HCT116 (cell line): ENCODE measurements at regions not wholly inside any gene's neighbourhood (a gene's known extent, or its start where the extent isn't known, plus 50 kb on each side); places are given as distances from the start of the nearest gene placed in this dataset.

ENCODE experiments used
- ATAC-seq: fragments of 200-7000 bp; cut with Tn5 transposase; 2 replicates; pipeline ENCODE4 v1.9.1; 2020; ENCODE audit warnings: mild to moderate bottlenecking, moderate library complexity
- BruUV-seq: library from RNA; stranded (reverse); fragments of 400-500 nt; replicated peaks from 2 replicates; lab custom pipeline; 2021; lab: Mats Ljungman, UMichigan
- CTCF ChIA-PET: fragments of 300-600 bp; sonication (Branson Sonifier 250); formaldehyde crosslinking; loops from one replicate; lab custom pipeline; 2021; ENCODE audit warnings: antibody characterized with exemption; lab: Charles Lee
- POLR2A ChIA-PET: fragments of 300-600, 350-600 bp; sonication (Branson Sonifier 250); formaldehyde crosslinking; loops from one replicate; lab custom pipeline; 2021; ENCODE audit warnings: antibody characterized with exemption; lab: Charles Lee
- RAD21 ChIA-PET, 2 experiments: fragments of 300-600 bp; sonication (Branson Sonifier 250); formaldehyde crosslinking; loops; one replicate each; lab custom pipeline; 2023; ENCODE audit warnings: low total read pairs in 2 of 2; ENCODE audit not compliant: uncharacterized antibody in 2 of 2, unreplicated experiment in 2 of 2, low non-redundant PET in 1 of 2; lab: Charles Lee
- DNase-seq: peaks from one replicate; pipeline ENCODE4 v3.0.0-alpha.2; 2010; ENCODE audit warnings: low read depth, low spot score
- H2AFZ ChIP-seq: fragments of 200-600 bp; shearing (Covaris generic), sonication (generic); 2 replicates; pipeline ENCODE4 v1.6.1; 2017; ENCODE audit warnings: low read depth, mixed run types, mixed read lengths, antibody characterized with exemption, low read length; ENCODE audit not compliant: poor library complexity, severe bottlenecking
- H3K27ac ChIP-seq: 2 replicates; pipeline ENCODE4 v1.5.1; 2012; ENCODE audit warnings: low read depth, low read length
- H3K27me3 ChIP-seq: fragments of 200-600 bp; sonication (generic); 2 replicates; pipeline ENCODE4 v1.6.1; 2016; ENCODE audit warnings: mixed run types, low read length, mixed read lengths; ENCODE audit not compliant: insufficient read depth
- H3K36me3 ChIP-seq, 2 experiments: fragments of 200-500 bp in 1 of 2; fragments of 200-600 bp in 1 of 2; sonication (Bioruptor generic) in 1 of 2; sonication (generic) in 1 of 2; 2 replicates each; pipeline versions ENCODE4 v1.5.1 to v1.6.1; 2014 to 2016; ENCODE audit warnings: low read length in 2 of 2, inconsistent platforms in 1 of 2, mixed read lengths in 1 of 2, mixed run types in 1 of 2; ENCODE audit not compliant: insufficient read depth in 2 of 2, control insufficient read depth in 1 of 2
- H3K4me1 ChIP-seq, 2 experiments: fragments of 200-600 bp in 1 of 2; sonication (generic) in 1 of 2; 2 replicates each; pipeline versions ENCODE4 v1.5.1 to v1.6.1; 2012 to 2017; ENCODE audit warnings: low read length in 2 of 2, inconsistent platforms in 1 of 2, mild to moderate bottlenecking in 1 of 2, mixed read lengths in 1 of 2, mixed run types in 1 of 2, moderate library complexity in 1 of 2; ENCODE audit not compliant: insufficient read depth in 2 of 2, control insufficient read depth in 1 of 2
- H3K4me2 ChIP-seq: fragments of 200-600 bp; sonication (generic); 2 replicates; pipeline ENCODE4 v1.6.1; 2017; ENCODE audit warnings: mixed run types, low read length, mixed read lengths
- H3K4me3 ChIP-seq, 2 experiments: fragments of 200-600 bp in 1 of 2; sonication (generic) in 1 of 2; replicated peaks in 1 of 2; 2 replicates each; pipeline ENCODE4 v1.5.1; 2011 to 2016; ENCODE audit warnings: low read length in 2 of 2, control low read depth in 1 of 2, low read depth in 1 of 2, mild to moderate bottlenecking in 1 of 2, mixed read lengths in 1 of 2, mixed run types in 1 of 2
- H3K79me2 ChIP-seq: fragments of 200-600 bp; sonication (generic); 2 replicates; pipeline ENCODE4 v1.6.1; 2017; ENCODE audit warnings: mild to moderate bottlenecking, mixed run types, low read length, moderate library complexity, mixed read lengths; ENCODE audit not compliant: insufficient read depth
- H3K9ac ChIP-seq: fragments of 200-600 bp; sonication (generic); 2 replicates; pipeline ENCODE4 v1.6.1; 2016; ENCODE audit warnings: low read length, mixed read lengths
- H3K9me2 ChIP-seq: fragments of 200-600 bp; sonication (generic), shearing (Covaris generic); 2 replicates; pipeline ENCODE4 v1.6.1; 2017; ENCODE audit warnings: mixed run types, mild to moderate bottlenecking, moderate library complexity; ENCODE audit not compliant: insufficient read depth
- H3K9me3 ChIP-seq, 2 experiments: fragments of 200-500 bp in 1 of 2; fragments of 200-600 bp in 1 of 2; sonication (Bioruptor generic) in 1 of 2; sonication (generic) in 1 of 2; 2 replicates each; pipeline ENCODE4 v1.6.1; 2014 to 2017; ENCODE audit warnings: low read length in 2 of 2, mixed read lengths in 2 of 2, inconsistent platforms in 1 of 2, low read depth in 1 of 2, mild to moderate bottlenecking in 1 of 2, mixed run types in 1 of 2, moderate library complexity in 1 of 2; ENCODE audit not compliant: control insufficient read depth in 1 of 2, insufficient read depth in 1 of 2
- H4K20me1 ChIP-seq: fragments of 200-600 bp; sonication (generic), shearing (Covaris generic); 2 replicates; pipeline ENCODE4 v1.6.1; 2017; ENCODE audit warnings: mixed run types, mild to moderate bottlenecking, moderate library complexity; ENCODE audit not compliant: insufficient read depth
- EZH2 ChIP-seq: fragments of 200-600 bp; sonication (generic); IDR thresholded peaks from 2 replicates; pipeline ENCODE4 v1.6.1; 2017; ENCODE audit warnings: antibody characterized with exemption, mixed run types
- POLR2A ChIP-seq: IDR thresholded peaks from 2 replicates; pipeline ENCODE4 v1.7.0; 2011; ENCODE audit warnings: borderline replicate concordance; ENCODE audit not compliant: insufficient read depth, insufficient read length; ENCODE audit errors: extremely low read depth
- POLR2AphosphoS5 ChIP-seq: IDR thresholded peaks from 2 replicates; pipeline ENCODE4 v1.6.1; 2011; ENCODE audit warnings: mild to moderate bottlenecking, low read depth, low read length, moderate library complexity
- REST ChIP-seq: IDR thresholded peaks from 2 replicates; pipeline ENCODE4 v1.6.1; 2012; ENCODE audit warnings: low read depth
- ZBTB33 ChIP-seq: IDR thresholded peaks from 2 replicates; pipeline ENCODE4 v1.6.1; 2011; ENCODE audit warnings: mild to moderate bottlenecking, low read length, moderate library complexity; ENCODE audit not compliant: insufficient replicate concordance; ENCODE audit errors: extremely low read depth
- intact Hi-C: fragments of 100-400 bp; cut with micrococcal nuclease; formaldehyde crosslinking; loops from 2 replicates; pipeline ENCODE4 v1.10.0; 2022

GRCh38 chrX:109797311-109797975 lies 64.4 kb upstream of the ACSL4 start:
- Histone ChIP-seq H3K36me3 (no peaks in the 10 kb centered on the region), H3K27me3 (no peaks in the 10 kb centered on the region), H3K4me3 (no peak overlapping the region), H3K4me1 (no peaks in the 10 kb centered on the region), H3K9me3 (no peaks in the 10 kb centered on the region), H3K4me2 (no peak overlapping the region), H3K9me2 (no peaks in the 10 kb centered on the region), H2AFZ (no peak overlapping the region), H4K20me1 (no peaks in the 10 kb centered on the region), H3K9ac (no peak overlapping the region), H3K27ac (no peak overlapping the region), H3K79me2 (no peaks in the 10 kb centered on the region)
- ChIA-PET RAD21 (no interaction called here), CTCF (interaction anchor here (1.3 kb wide), 1 partner anchor 59 kb away, joined by 4 read pairs; no protein-coding TSS in a partner anchor), POLR2A (no interaction called here)
- DNase-seq, result no peak
- BruUV-seq, result no TSS peak
- TF ChIP-seq ZBTB33 (no peak), POLR2A (no peak), EZH2 (no peak), REST (no peak), POLR2AphosphoS5 (no peak)
- ATAC-seq, result no peak
- intact Hi-C loops, result no loop called here
